ENCODE measurements at regions not wholly inside any gene's neighbourhood (a gene's known extent, or its start where the extent isn't known, plus 50 kb on each side); places are given as distances from the start of the nearest gene placed in this dataset.

DNA sequence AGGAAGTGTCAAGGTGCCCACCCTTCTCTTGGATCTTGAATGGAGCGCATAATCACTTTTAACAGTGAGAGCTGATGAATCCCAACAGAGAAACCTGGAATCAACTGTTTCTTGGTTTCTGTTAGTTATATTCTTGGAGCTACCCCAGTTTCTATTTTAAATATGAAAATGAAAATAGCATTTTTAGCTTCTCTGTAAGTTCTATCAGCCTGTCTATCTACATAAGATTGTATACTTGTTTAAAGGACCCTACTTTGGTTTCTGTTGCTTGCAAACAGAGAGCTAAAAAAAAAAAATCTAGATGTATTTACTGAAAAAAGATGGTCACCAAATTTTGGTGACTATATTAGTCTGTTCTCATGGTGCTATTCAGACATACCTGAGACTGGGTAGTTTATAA, 670.0 kb downstream of the NCAM2 start:
- no peak overlapping the region for H3K27ac ChIP-seq (ENCODE audit: low read depth in 1 of 2, low read length in 2 of 2)
- H3K36me3 Mint-ChIP-seq = no peaks in the 10 kb centered on the region
- no peaks in the 10 kb centered on the region for H3K4me1 ChIP-seq (ENCODE audit: control insufficient read depth in 1 of 2, insufficient read depth in 2 of 2, low read length in 2 of 2)
- no CpG with 5 or more reads among the region's 1 CpG for WGBS (ENCODE audit: insufficient coverage)
- H3K27ac Mint-ChIP-seq = no peak overlapping the region
- no peaks in the 10 kb centered on the region for H4K20me1 ChIP-seq (ENCODE audit: insufficient read depth, low read length)
- no peak for TF ChIP-seq CTCF (IDR thresholded peaks at IDR 0.05)
- peaks cover 8 to 22% of the 10 kb centered on the region in 2 donors for H3K9me3 ChIP-seq (replicated peaks in 1 of 2; ENCODE audit: control insufficient read depth in 1 of 2, insufficient read depth in 1 of 2, low read length in 2 of 2)
- H3K4me2 ChIP-seq (replicated peaks; ENCODE audit: extremely low read depth, low read length, poor library complexity, severe bottlenecking) = no peak overlapping the region
- H3K36me3 ChIP-seq (replicated peaks in 1 of 2; ENCODE audit: control insufficient read depth in 1 of 2, insufficient read depth in 2 of 2, low read length in 2 of 2) = no peaks in the 10 kb centered on the region
- no peaks in the 10 kb centered on the region for H3K4me1 Mint-ChIP-seq
- H2AFZ ChIP-seq (ENCODE audit: insufficient read depth, low read depth, low read length, poor library complexity, severe bottlenecking) = no peak overlapping the region
- H3K27me3 ChIP-seq (ENCODE audit: control insufficient read depth in 2 of 2, insufficient read depth in 2 of 2, low read length in 2 of 2) = no peaks in the 10 kb centered on the region
- DNase-seq = no peak
- H3K9me3 Mint-ChIP-seq = peaks cover 2 to 8% (median 3%) of the 10 kb centered on the region in 7 donors
- intact Hi-C loops (cut with micrococcal nuclease) = no loop called here
- H3K27me3 Mint-ChIP-seq (ENCODE audit: low read depth in 3 of 3) = peaks cover 0 to 2% (median 0%) of the 10 kb centered on the region in 3 donors
- H3K9ac ChIP-seq (ENCODE audit: insufficient read depth, low read length, poor library complexity, severe bottlenecking) = no peak overlapping the region
- H3K4me3 Mint-ChIP-seq = no peak overlapping the region
- no peaks in the 10 kb centered on the region for H3K79me2 ChIP-seq (ENCODE audit: insufficient read depth, low read length)
- no peak overlapping the region for H3K4me3 ChIP-seq (replicated peaks in 1 of 3; ENCODE audit: low read depth in 2 of 3, low read length in 3 of 3)

DNA sequence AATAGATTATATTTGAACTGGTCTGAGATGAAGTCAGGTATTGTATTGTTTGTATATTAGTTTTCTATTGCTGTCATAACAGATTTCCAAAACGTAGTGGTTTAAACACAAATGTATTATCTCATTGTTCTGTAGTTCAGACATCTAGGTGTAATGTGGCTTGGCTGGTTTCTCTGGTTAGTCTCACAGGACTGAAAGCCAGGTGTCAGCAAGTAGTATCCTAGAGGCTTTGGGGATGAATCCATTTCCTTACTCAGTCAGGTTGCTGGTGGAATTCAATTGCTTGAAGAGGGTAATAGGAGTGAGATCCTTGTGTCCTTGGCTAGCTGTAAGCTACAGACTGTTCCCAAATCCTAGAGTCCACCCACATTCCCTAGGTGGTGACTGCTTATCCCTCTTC, 675.8 kb downstream of the NCAM2 start:
- Histone ChIP-seq H4K20me1 (ENCODE audit: insufficient read depth, low read length) (no peaks in the 10 kb centered on the region), H3K27ac (ENCODE audit: low read depth in 1 of 2, low read length in 2 of 2) (no peak overlapping the region), H3K4me2 (replicated peaks; ENCODE audit: extremely low read depth, low read length, poor library complexity, severe bottlenecking) (no peak overlapping the region), H3K36me3 (replicated peaks in 1 of 2; ENCODE audit: control insufficient read depth in 1 of 2, insufficient read depth in 2 of 2, low read length in 2 of 2) (no peaks in the 10 kb centered on the region), H3K27me3 (ENCODE audit: control insufficient read depth in 2 of 2, insufficient read depth in 2 of 2, low read length in 2 of 2) (no peaks in the 10 kb centered on the region), H3K79me2 (ENCODE audit: insufficient read depth, low read length) (no peaks in the 10 kb centered on the region), H3K4me3 (replicated peaks in 1 of 3; ENCODE audit: low read depth in 2 of 3, low read length in 3 of 3) (no peak overlapping the region), H2AFZ (ENCODE audit: insufficient read depth, low read depth, low read length, poor library complexity, severe bottlenecking) (no peak overlapping the region), H3K9ac (ENCODE audit: insufficient read depth, low read length, poor library complexity, severe bottlenecking) (no peak overlapping the region), H3K9me3 (replicated peaks in 1 of 2; ENCODE audit: control insufficient read depth in 1 of 2, insufficient read depth in 1 of 2, low read length in 2 of 2) (peaks cover 12 to 21% of the 10 kb centered on the region in 2 donors), H3K4me1 (ENCODE audit: control insufficient read depth in 1 of 2, insufficient read depth in 2 of 2, low read length in 2 of 2) (no peaks in the 10 kb centered on the region)
- Mint-ChIP-seq H3K27ac (no peak overlapping the region), H3K4me1 (no peaks in the 10 kb centered on the region), H3K36me3 (no peaks in the 10 kb centered on the region), H3K9me3 (peaks cover 2 to 14% (median 8%) of the 10 kb centered on the region in 7 donors), H3K27me3 (ENCODE audit: low read depth in 3 of 3) (no peaks in the 10 kb centered on the region), H3K4me3 (no peak overlapping the region)
- TF ChIP-seq CTCF (IDR thresholded peaks at IDR 0.05) = no peak
- DNase-seq = no peak
- intact Hi-C loops (cut with micrococcal nuclease) = no loop called here
- no CpG with 5 or more reads among the region's 1 CpG for WGBS (ENCODE audit: insufficient coverage)
